ENCODE measurements at regions not wholly inside any gene's neighbourhood (a gene's known extent, or its start where the extent isn't known, plus 50 kb on each side); places are given as distances from the start of the nearest gene placed in this dataset.

DNA sequence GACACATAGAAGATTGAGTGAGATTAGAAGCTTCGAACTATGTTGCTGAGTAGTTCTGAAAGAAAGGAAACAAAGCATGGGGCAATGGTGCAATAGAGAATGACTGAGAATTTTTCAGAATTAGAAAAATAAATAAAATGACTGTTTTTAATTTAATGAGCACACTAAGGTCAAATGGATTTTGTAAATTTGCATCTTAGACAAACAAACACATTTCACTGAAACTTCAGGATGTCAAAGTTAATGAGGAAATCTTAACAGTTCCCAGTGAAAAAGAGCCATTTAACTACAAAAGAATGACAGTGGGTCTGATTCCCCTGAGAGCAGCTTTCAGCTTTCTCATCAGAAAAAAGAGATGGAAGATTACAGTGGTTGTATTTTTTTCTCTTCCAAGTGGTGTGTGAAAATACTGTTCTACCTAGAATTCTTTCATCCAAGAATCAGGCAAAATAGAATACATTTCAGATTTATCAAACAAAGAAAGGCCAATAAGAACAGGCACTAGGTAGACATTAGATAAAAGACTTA, 591.9 kb downstream of the SEMA5A start:
- Mint-ChIP-seq H3K27me3 (ENCODE audit: low read depth) (peaks cover 6% of the 10 kb centered on the region), H3K4me1 (peaks cover 5% of the 10 kb centered on the region), H3K27ac (no peak overlapping the region), H3K9me3 (no peaks in the 10 kb centered on the region), H3K36me3 (no peaks in the 10 kb centered on the region), H3K4me3 (no peak overlapping the region)
- TF ChIP-seq, protein P1, sequence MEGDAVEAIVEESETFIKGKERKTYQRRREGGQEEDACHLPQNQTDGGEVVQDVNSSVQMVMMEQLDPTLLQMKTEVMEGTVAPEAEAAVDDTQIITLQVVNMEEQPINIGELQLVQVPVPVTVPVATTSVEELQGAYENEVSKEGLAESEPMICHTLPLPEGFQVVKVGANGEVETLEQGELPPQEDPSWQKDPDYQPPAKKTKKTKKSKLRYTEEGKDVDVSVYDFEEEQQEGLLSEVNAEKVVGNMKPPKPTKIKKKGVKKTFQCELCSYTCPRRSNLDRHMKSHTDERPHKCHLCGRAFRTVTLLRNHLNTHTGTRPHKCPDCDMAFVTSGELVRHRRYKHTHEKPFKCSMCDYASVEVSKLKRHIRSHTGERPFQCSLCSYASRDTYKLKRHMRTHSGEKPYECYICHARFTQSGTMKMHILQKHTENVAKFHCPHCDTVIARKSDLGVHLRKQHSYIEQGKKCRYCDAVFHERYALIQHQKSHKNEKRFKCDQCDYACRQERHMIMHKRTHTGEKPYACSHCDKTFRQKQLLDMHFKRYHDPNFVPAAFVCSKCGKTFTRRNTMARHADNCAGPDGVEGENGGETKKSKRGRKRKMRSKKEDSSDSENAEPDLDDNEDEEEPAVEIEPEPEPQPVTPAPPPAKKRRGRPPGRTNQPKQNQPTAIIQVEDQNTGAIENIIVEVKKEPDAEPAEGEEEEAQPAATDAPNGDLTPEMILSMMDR (IDR thresholded peaks at IDR 0.05; ENCODE audit: unreplicated experiment) = no peak
- DNase-seq (ENCODE audit: low spot score in 2 of 2, unreplicated experiment in 2 of 2) = no peak

DNA sequence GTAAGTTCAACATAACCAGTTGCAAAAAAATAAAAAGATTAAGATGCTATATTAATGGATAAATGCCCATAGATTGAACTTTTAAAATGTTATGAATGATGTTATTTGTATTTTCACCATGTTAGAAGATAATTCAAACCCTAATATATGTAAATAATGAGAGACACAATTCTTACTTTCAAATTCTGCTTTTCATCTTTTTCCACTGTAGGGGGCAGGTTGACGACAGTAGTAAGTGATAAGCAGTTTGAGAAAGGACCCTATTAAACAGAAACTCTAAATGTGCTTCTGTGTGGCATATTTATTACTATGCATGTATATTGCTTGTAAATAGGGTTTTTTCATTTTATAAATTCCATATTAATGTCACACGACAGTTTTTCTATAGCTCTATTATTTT, 591.1 kb downstream of the SEMA5A start:
- no peaks in the 10 kb centered on the region for H3K9me3 Mint-ChIP-seq

GRCh38 chr5:8956659-8957058, 589.2 kb downstream of the SEMA5A start:
- DNase-seq (ENCODE audit: low spot score in 2 of 2, unreplicated experiment in 2 of 2) = no peak
- Mint-ChIP-seq H3K4me3 (no peak overlapping the region), H3K9me3 (no peaks in the 10 kb centered on the region), H3K36me3 (no peaks in the 10 kb centered on the region), H3K27ac (no peak overlapping the region), H3K4me1 (no peaks in the 10 kb centered on the region), H3K27me3 (ENCODE audit: low read depth) (peaks cover 24% of the 10 kb centered on the region)
- TF ChIP-seq, protein P1 (IDR thresholded peaks at IDR 0.05; ENCODE audit: unreplicated experiment) = no peak

More for the DNA sequence above, 591.1 kb downstream of the SEMA5A start:
- Mint-ChIP-seq H3K4me1 (peaks cover 3% of the 10 kb centered on the region), H3K4me3 (no peak overlapping the region), H3K27ac (no peak overlapping the region), H3K27me3 (ENCODE audit: low read depth) (peaks cover 8% of the 10 kb centered on the region), H3K36me3 (no peaks in the 10 kb centered on the region)
- no peak for DNase-seq (ENCODE audit: low spot score in 2 of 2, unreplicated experiment in 2 of 2)
- TF ChIP-seq, protein P1 (IDR thresholded peaks at IDR 0.05; ENCODE audit: unreplicated experiment) = no peak

GRCh38 chr5:8958602-8959001, 587.3 kb downstream of the SEMA5A start:
- Mint-ChIP-seq H3K36me3 (no peaks in the 10 kb centered on the region), H3K27ac (no peak overlapping the region), H3K4me1 (no peaks in the 10 kb centered on the region), H3K27me3 (ENCODE audit: low read depth) (peaks cover 27% of the 10 kb centered on the region), H3K9me3 (no peaks in the 10 kb centered on the region), H3K4me3 (no peak overlapping the region)
- TF ChIP-seq, protein P1 (IDR thresholded peaks at IDR 0.05; ENCODE audit: unreplicated experiment) = no peak
- DNase-seq (ENCODE audit: low spot score in 2 of 2, unreplicated experiment in 2 of 2) = no peak

GRCh38 chr5:8961219-8961618, 584.7 kb downstream of the SEMA5A start:
- peaks cover 3% of the 10 kb centered on the region for H3K9me3 Mint-ChIP-seq
- H3K27ac Mint-ChIP-seq = no peak overlapping the region

More at GRCh38 chr5:8961219-8961618, 584.7 kb downstream of the SEMA5A start:
- Mint-ChIP-seq H3K4me1 (no peaks in the 10 kb centered on the region), H3K27me3 (ENCODE audit: low read depth) (peaks cover 25% of the 10 kb centered on the region), H3K36me3 (no peaks in the 10 kb centered on the region), H3K4me3 (no peak overlapping the region)
- no peak for DNase-seq (ENCODE audit: low spot score in 2 of 2, unreplicated experiment in 2 of 2)
- TF ChIP-seq, protein P1 (IDR thresholded peaks at IDR 0.05; ENCODE audit: unreplicated experiment) = no peak
